ENCODE measurements at regions not wholly inside any gene's neighbourhood (a gene's known extent, or its start where the extent isn't known, plus 50 kb on each side); places are given as distances from the start of the nearest gene placed in this dataset.

DNA sequence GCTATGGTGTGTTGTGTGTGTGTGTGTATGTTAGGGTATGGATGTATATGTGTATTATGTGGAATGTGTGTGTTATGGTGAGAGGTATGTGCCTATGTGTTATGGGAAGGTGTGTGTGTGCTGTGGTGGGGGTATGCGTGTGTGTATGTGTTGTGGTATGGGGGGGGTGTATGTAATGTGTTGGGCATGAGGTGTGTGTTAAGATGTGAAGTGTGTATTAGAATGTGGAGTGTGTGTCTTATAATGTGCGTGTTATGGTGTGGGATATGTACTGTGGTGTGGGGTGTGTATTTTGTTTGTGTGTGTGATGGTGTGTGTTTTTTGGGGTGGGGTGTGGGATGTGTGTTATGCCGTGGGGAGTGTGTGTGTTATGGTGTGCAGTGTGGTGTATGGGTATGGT is 242.5 kb downstream of the RHOU start:
- no peak for TF ChIP-seq CTCF (IDR thresholded peaks at IDR 0.05; ENCODE audit: low read depth, low read length)
- ChIA-PET POLR2A (no interaction called here), CTCF (no interaction called here)
- Histone ChIP-seq H3K9me3 (ENCODE audit: control insufficient read depth, insufficient read depth, low read length) (no peaks in the 10 kb centered on the region), H3K27ac (ENCODE audit: low read depth, low read length) (no peak overlapping the region), H3K27me3 (ENCODE audit: control insufficient read depth, insufficient read depth, low read length) (no peaks in the 10 kb centered on the region), H3K4me3 (ENCODE audit: low read depth, low read length) (no peak overlapping the region)
- no peak for DNase-seq (ENCODE audit: low read depth, low spot score)

DNA sequence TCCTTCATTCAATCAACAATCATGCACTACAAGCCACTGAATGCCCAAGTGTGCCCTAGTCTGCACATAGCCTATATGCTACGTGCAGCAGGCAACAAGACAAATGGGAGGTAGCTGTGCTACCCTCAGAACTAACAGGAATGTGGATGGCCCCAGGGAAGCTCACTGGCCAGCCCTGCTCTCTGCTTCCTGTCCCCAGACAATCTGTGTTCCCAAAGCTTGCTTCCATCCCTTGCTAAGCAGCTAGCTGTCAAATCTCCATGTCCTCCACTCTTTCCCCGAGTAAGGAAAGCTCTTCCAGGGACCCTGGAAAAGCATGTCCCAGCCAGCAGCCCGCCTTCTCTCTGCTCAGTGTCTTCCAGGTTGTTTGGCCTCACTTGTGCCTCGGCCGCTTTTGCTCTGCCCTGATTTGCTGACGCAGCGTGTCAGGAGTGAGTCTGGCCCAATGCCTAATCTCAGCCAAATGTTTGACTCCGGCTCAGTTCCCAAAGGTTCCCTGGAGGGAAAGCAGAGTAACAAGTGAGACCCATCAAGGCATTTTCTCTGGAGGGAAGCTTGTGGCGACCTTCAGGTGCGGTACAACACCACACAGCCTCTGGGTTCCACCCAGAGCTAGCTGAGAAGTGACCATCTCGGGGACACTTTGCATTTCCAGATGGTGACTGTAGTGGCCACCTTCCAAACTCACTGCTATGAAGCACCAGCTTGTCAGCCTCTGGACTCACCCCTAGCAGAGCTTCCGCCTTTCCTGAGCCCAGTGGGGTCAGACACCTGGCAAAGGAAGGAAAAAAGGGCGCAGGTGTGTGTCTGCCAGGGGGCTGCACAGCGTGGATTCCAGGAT is 243.4 kb downstream of the RHOU start:
- H3K4me3 ChIP-seq (ENCODE audit: low read depth, low read length) = no peak overlapping the region
- ChIA-PET CTCF (no interaction called here), POLR2A (no interaction called here)
- TF ChIP-seq CTCF (IDR thresholded peaks at IDR 0.05; ENCODE audit: low read depth, low read length) = no peak
- no peaks in the 10 kb centered on the region for H3K27me3 ChIP-seq (ENCODE audit: control insufficient read depth, insufficient read depth, low read length)
- no peak for DNase-seq (ENCODE audit: low read depth, low spot score)
- no peak overlapping the region for H3K27ac ChIP-seq (ENCODE audit: low read depth, low read length)
- no peaks in the 10 kb centered on the region for H3K9me3 ChIP-seq (ENCODE audit: control insufficient read depth, insufficient read depth, low read length)

DNA sequence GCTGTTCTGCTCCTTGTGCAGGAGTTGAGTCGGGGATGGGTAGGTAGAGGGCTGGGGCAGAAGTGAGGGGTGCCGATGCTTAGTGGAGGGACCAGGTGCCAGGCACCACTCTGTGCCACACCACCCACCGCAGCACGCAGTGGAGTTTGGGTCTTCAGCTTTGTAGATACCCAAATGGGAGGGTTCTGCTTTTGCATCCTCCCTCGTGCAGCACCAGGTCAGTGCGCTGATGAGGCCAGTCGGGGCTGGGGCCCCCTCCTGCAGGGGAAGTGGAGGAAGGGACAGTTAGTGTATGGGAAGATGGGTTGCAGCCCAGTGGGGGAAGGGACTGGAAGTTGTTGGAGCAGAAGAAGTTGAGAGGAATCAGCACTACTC is 244.0 kb downstream of the RHOU start:
- TF ChIP-seq CTCF (IDR thresholded peaks at IDR 0.05; ENCODE audit: low read depth, low read length) = no peak
- CTCF ChIA-PET = no interaction called here
- Histone ChIP-seq H3K9me3 (ENCODE audit: control insufficient read depth, insufficient read depth, low read length) (no peaks in the 10 kb centered on the region), H3K27me3 (ENCODE audit: control insufficient read depth, insufficient read depth, low read length) (no peaks in the 10 kb centered on the region), H3K4me3 (ENCODE audit: low read depth, low read length) (no peak overlapping the region), H3K27ac (ENCODE audit: low read depth, low read length) (no peak overlapping the region)
- POLR2A ChIA-PET = no interaction called here
- no peak for DNase-seq (ENCODE audit: low read depth, low spot score)

DNA sequence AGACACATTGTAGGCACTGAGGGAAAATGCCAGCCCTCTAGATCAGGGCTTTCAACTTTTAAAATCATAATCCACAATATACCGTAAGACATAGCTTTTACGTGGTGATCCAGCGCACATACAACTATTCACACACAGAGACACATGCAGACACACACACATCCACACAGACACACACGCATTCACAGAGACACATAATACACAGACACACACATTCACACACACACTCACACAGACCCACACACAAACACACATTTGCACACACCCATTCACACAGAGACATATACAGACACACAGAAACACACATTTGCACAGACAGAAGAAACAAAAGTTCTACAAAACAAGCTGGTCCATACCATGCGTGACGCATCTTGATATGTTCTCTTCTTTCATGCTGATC is 244.5 kb downstream of the RHOU start:
- POLR2A ChIA-PET = no interaction called here
- CTCF ChIA-PET = no interaction called here
- no peak for TF ChIP-seq CTCF (IDR thresholded peaks at IDR 0.05; ENCODE audit: low read depth, low read length)
- DNase-seq (ENCODE audit: low read depth, low spot score) = no peak
- H3K4me3 ChIP-seq (ENCODE audit: low read depth, low read length) = no peak overlapping the region
- no peaks in the 10 kb centered on the region for H3K9me3 ChIP-seq (ENCODE audit: control insufficient read depth, insufficient read depth, low read length)
- H3K27ac ChIP-seq (ENCODE audit: low read depth, low read length) = no peak overlapping the region
- H3K27me3 ChIP-seq (ENCODE audit: control insufficient read depth, insufficient read depth, low read length) = no peaks in the 10 kb centered on the region

DNA sequence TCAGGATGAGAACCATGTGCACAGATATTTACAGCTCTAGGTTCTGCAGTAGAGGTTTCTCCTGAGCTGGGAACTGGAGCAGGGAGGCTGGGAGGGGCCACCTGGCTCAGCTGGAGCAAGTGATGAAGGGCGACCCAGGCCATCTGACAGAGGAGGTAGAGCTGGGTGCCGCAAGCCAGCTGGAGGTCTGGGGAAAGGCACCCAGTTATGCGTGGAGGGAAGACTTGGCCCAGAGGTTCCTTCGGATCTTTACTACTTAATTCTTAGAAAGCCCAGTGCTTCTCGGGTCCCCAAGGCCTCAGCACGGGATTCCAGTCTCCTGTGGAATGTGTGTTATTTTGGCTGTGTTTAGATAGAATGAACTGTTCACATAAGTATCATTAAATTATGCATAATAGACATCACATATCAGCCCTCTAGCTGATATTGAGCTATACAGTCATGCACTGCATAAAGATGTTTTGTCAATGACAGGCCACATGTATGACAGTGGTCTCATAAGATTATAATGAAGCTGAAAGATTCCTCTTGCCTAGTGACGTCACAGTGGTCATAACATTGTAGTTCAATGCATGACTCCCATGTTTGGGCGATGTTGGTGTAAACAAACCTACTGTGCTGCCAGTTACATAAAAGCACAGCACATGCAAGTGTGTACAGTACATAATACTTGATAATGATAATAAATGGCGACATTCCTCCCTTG is 245.1 kb downstream of the RHOU start:
- H3K27me3 ChIP-seq (ENCODE audit: control insufficient read depth, insufficient read depth, low read length) = peaks cover 2% of the 10 kb centered on the region
- H3K4me3 ChIP-seq (ENCODE audit: low read depth, low read length) = no peak overlapping the region
- no peaks in the 10 kb centered on the region for H3K9me3 ChIP-seq (ENCODE audit: control insufficient read depth, insufficient read depth, low read length)
- no peak for TF ChIP-seq CTCF (IDR thresholded peaks at IDR 0.05; ENCODE audit: low read depth, low read length)
- no peak overlapping the region for H3K27ac ChIP-seq (ENCODE audit: low read depth, low read length)
- POLR2A ChIA-PET = no interaction called here
- CTCF ChIA-PET = no interaction called here
- no peak for DNase-seq (ENCODE audit: low read depth, low spot score)

All from AG04450 (cell line).